Adrenal gland (tissue), 9 donors: ENCODE measurements at regions not wholly inside any gene's neighbourhood (a gene's known extent, or its start where the extent isn't known, plus 50 kb on each side); places are given as distances from the start of the nearest gene placed in this dataset.

Experiments used
- DNase-seq, 7 donors: peaks; one replicate each; pipeline ENCODE4 v3.0.0-alpha.2; 2019 to 2020
- H3K27ac ChIP-seq, 5 donors: fragments of 200-600 bp; sonication (generic) in 4 of 5; 1 replicate in 3 of 5; 2 replicates in 2 of 5; pipeline versions ENCODE4 v1.5.1 to v1.8.0; 2016 to 2020; ENCODE audit warnings: mild to moderate bottlenecking in 1 of 5
- H3K27me3 ChIP-seq: fragments of 200-600 bp; 2 replicates; pipeline ENCODE4 v1.8.0; 2021
- H3K36me3 ChIP-seq, 2 donors: fragments of 200-600 bp; replicated peaks in 1 of 2; 1 replicate in 1 of 2; 2 replicates in 1 of 2; pipeline versions ENCODE4 v1.5.1 to v1.8.0; 2018 to 2022
- H3K4me1 ChIP-seq, 2 donors: fragments of 200-600 bp; replicated peaks in 1 of 2; 1 replicate in 1 of 2; 2 replicates in 1 of 2; pipeline versions ENCODE4 v1.5.1 to v1.8.0; 2018 to 2021
- H3K4me3 ChIP-seq, 4 donors: fragments of 200-600 bp; sonication (generic) in 3 of 4; one replicate each; pipeline ENCODE4 v1.5.1; 2016 to 2018
- H3K9me3 ChIP-seq, 3 donors: fragments of 200-600 bp; sonication (generic) in 1 of 3; replicated peaks in 1 of 3; 1 replicate in 2 of 3; 2 replicates in 1 of 3; pipeline versions ENCODE4 v1.5.1 to v1.8.0; 2016 to 2021
- CTCF ChIP-seq, 6 experiments: fragments of 450-650 bp in 4 of 6; fragments of 200-600 bp in 2 of 6; sonication (generic) in 1 of 6; IDR thresholded peaks; 1 replicate in 5 of 6; 2 replicates in 1 of 6; pipeline versions ENCODE4 v1.5.1 to v1.8.0; 2016 to 2021; ENCODE audit warnings: antibody characterized with exemption in 6 of 6, mild to moderate bottlenecking in 2 of 6, moderate library complexity in 1 of 6
- POLR2A ChIP-seq, 2 donors: fragments of 450-650 bp; IDR thresholded peaks; one replicate each; pipeline ENCODE4 v1.6.1; 2017; ENCODE audit warnings: antibody characterized with exemption in 2 of 2, mild to moderate bottlenecking in 2 of 2, moderate library complexity in 1 of 2
- WGBS, 4 donors: extraction: QIAGEN DNeasy Blood & Tissue Kit in 2 of 4; methylation state at CpG; one replicate each; pipeline versions ENCODE4 v1.1.5 to v1.1.7; 2013 to 2017; 5-methylcytosine and 5-hydroxymethylcytosine counted together
- intact Hi-C, 2 donors: fragments of 100-400 bp; cut with DNase I; formaldehyde crosslinking; loops; one replicate each; pipeline versions ENCODE4 v1.14.1 to v1.15.0; 2022 to 2023
- donor health status: healthy with polysubstance abuse.
- donor health status: Bipolar disorder and iron deficiency.
- donor health status: DM: yes; HTN: yes; CAD: no.
- donor health status: DM: no; HTN: no; CAD: no.
- donor health status: DM: no; HTN: no; CAD: no.

- Histone ChIP-seq H3K4me3 (no peak overlapping the region), H3K27ac (no peak overlapping the region), H3K9me3 (no peaks in the 10 kb centered on the region), H3K36me3 (no peaks in the 10 kb centered on the region), H3K27me3 (no peaks in the 10 kb centered on the region), H3K4me1 (no peaks in the 10 kb centered on the region)
- DNase-seq, result no peak
- TF ChIP-seq POLR2A (IDR thresholded peaks at IDR 0.05) (no peak), CTCF (IDR thresholded peaks at IDR 0.05) (no peak)
- WGBS, 4 donors, result 89 to 95% (median 92%) methylated on average over 5 of the region's 5 CpGs
- intact Hi-C loops, result no loop called here
Measured at GRCh38 chr13:59514316-59514715, 649.4 kb downstream of the DIAPH3 start.

GRCh38 chr13:59519819-59520218, 643.9 kb downstream of the DIAPH3 start:
- intact Hi-C loops, result no loop called here
- no peak for DNase-seq
- H3K9me3 ChIP-seq, result no peaks in the 10 kb centered on the region
- WGBS, 4 donors, result 73 to 92% (median 79%) methylated on average over 2 of the region's 2 CpGs
- H3K27ac ChIP-seq, result no peak overlapping the region
- no peaks in the 10 kb centered on the region for H3K27me3 ChIP-seq
- H3K4me3 ChIP-seq, result no peak overlapping the region
- TF ChIP-seq POLR2A (IDR thresholded peaks at IDR 0.05) (no peak), CTCF (IDR thresholded peaks at IDR 0.05) (no peak)
- H3K4me1 ChIP-seq, result no peaks in the 10 kb centered on the region
- no peaks in the 10 kb centered on the region for H3K36me3 ChIP-seq

- Histone ChIP-seq H3K27me3 (no peaks in the 10 kb centered on the region), H3K9me3 (no peaks in the 10 kb centered on the region), H3K4me1 (no peaks in the 10 kb centered on the region), H3K4me3 (no peak overlapping the region), H3K27ac (no peak overlapping the region), H3K36me3 (no peaks in the 10 kb centered on the region)
- 94 to 100% (median 97%) methylated on average over 1 of the region's 1 CpG for WGBS, 4 donors
- TF ChIP-seq CTCF (IDR thresholded peaks at IDR 0.05) (no peak), POLR2A (IDR thresholded peaks at IDR 0.05) (no peak)
- DNase-seq, result no peak
- intact Hi-C loops, result no loop called here
Measured at GRCh38 chr13:59521549-59521948, 642.2 kb downstream of the DIAPH3 start.

- intact Hi-C loops, result no loop called here
- Histone ChIP-seq H3K9me3 (no peaks in the 10 kb centered on the region), H3K4me1 (no peaks in the 10 kb centered on the region), H3K27ac (no peak overlapping the region), H3K27me3 (no peaks in the 10 kb centered on the region), H3K36me3 (no peaks in the 10 kb centered on the region), H3K4me3 (no peak overlapping the region)
- no peak for DNase-seq
- no peak for TF ChIP-seq CTCF (IDR thresholded peaks at IDR 0.05)
Measured at GRCh38 chr13:59522652-59523051, 641.1 kb downstream of the DIAPH3 start.
